ENCODE measurements at regions not wholly inside any gene's neighbourhood (a gene's known extent, or its start where the extent isn't known, plus 50 kb on each side); places are given as distances from the start of the nearest gene placed in this dataset.

- Histone ChIP-seq H3K9ac (ENCODE audit: insufficient read depth, low read depth, low read length) (no peak overlapping the region), H3K4me3 (replicated peaks in 1 of 3; ENCODE audit: insufficient read depth in 1 of 3, low read depth in 2 of 3, low read length in 3 of 3) (no peak overlapping the region), H3K4me1 (ENCODE audit: insufficient read depth, low read length) (no peaks in the 10 kb centered on the region), H3K4me2 (ENCODE audit: low read depth, low read length) (no peak overlapping the region), H3K27ac (ENCODE audit: extremely low read length, insufficient read depth, low read length) (no peak overlapping the region), H2AFZ (ENCODE audit: low read length) (no peak overlapping the region), H3K36me3 (replicated peaks in 1 of 2; ENCODE audit: control insufficient read depth in 1 of 2, insufficient read depth in 2 of 2, low read length in 2 of 2) (no peaks in the 10 kb centered on the region), H3K79me2 (ENCODE audit: insufficient read depth, low read length) (no peaks in the 10 kb centered on the region), H3K9me3 (ENCODE audit: low read length) (no peaks in the 10 kb centered on the region), H4K20me1 (ENCODE audit: insufficient read depth, low read length) (no peaks in the 10 kb centered on the region), H3K27me3 (ENCODE audit: control insufficient read depth in 1 of 2, insufficient read depth in 2 of 2, low read length in 2 of 2) (peaks cover 0 to 9% of the 10 kb centered on the region in 2 experiments; a peak in 2 of 5 replicates)
- in situ Hi-C loops (cut with HindIII; ENCODE audit: extremely low pct_ligation_motif_present, low pct_unique_long_range_greater_than_20kb) (no loop called here), intact Hi-C loops (cut with micrococcal nuclease; ENCODE audit: unreplicated experiment) (no loop called here)
- FAIRE-seq: no peak
- ChIA-PET POLR2A (no interaction called here), CTCF (ENCODE audit: low intra/inter-chr PET ratio, low total read pairs) (no interaction called here)
- no peak for DNase-seq (ENCODE audit: low spot score)
- no TSS peak for BruUV-seq (replicated peaks)
- ATAC-seq: no peak
- 26% methylated on average over 4 of the region's 4 CpGs for WGBS (ENCODE audit: low lambda C conversion rate)
- TF ChIP-seq LCORL (IDR thresholded peaks at IDR 0.05) (no peak), LCORL (CRISPR knock-in tag; IDR thresholded peaks at IDR 0.05) (no peak), NRL (CRISPR knock-in tag; IDR thresholded peaks at IDR 0.05; ENCODE audit: borderline replicate concordance) (no peak), ZMYM4 (CRISPR knock-in tag; IDR thresholded peaks at IDR 0.05) (no peak), ZSCAN22 (CRISPR knock-in tag; IDR thresholded peaks at IDR 0.05) (no peak), ZSCAN31 (CRISPR knock-in tag; IDR thresholded peaks at IDR 0.05; ENCODE audit: low read depth) (no peak), TFDP2 (CRISPR knock-in tag; IDR thresholded peaks at IDR 0.05) (no peak)
Observed at GRCh38 chr17:73896966-73897365, 252.7 kb upstream of the SDK2 start.

GRCh38 chr17:73899839-73900238 lies 255.6 kb upstream of the SDK2 start:
- H2AFZ ChIP-seq (ENCODE audit: low read length): no peak overlapping the region
- H3K36me3 ChIP-seq (replicated peaks in 1 of 2; ENCODE audit: control insufficient read depth in 1 of 2, insufficient read depth in 2 of 2, low read length in 2 of 2): no peaks in the 10 kb centered on the region
- no peaks in the 10 kb centered on the region for H3K9me3 ChIP-seq (ENCODE audit: low read length)
- TF ChIP-seq TSC22D2 (CRISPR knock-in tag; IDR thresholded peaks at IDR 0.05; ENCODE audit: borderline replicate concordance) (no peak), NFYB (CRISPR knock-in tag; IDR thresholded peaks at IDR 0.05) (no peak), GLMP (CRISPR knock-in tag; IDR thresholded peaks at IDR 0.05; ENCODE audit: borderline replicate concordance) (no peak), ARID5B (CRISPR knock-in tag; IDR thresholded peaks at IDR 0.05) (no peak), ZNF446 (CRISPR knock-in tag; IDR thresholded peaks at IDR 0.05) (no peak), ZNF747 (CRISPR knock-in tag; IDR thresholded peaks at IDR 0.05; ENCODE audit: borderline replicate concordance) (no peak), NRL (CRISPR knock-in tag; IDR thresholded peaks at IDR 0.05; ENCODE audit: borderline replicate concordance) (no peak)
- no peaks in the 10 kb centered on the region for H4K20me1 ChIP-seq (ENCODE audit: insufficient read depth, low read length)
- no peak for FAIRE-seq
- no peak overlapping the region for H3K27ac ChIP-seq (ENCODE audit: extremely low read length, insufficient read depth, low read length)
- in situ Hi-C loops (cut with HindIII; ENCODE audit: extremely low pct_ligation_motif_present, low pct_unique_long_range_greater_than_20kb): no loop called here
- H3K27me3 ChIP-seq (ENCODE audit: control insufficient read depth in 1 of 2, insufficient read depth in 2 of 2, low read length in 2 of 2): peaks cover 0 to 18% of the 10 kb centered on the region in 2 experiments; a peak in 2 of 5 replicates
- no peaks in the 10 kb centered on the region for H3K79me2 ChIP-seq (ENCODE audit: insufficient read depth, low read length)
- H3K4me3 ChIP-seq (replicated peaks in 1 of 3; ENCODE audit: insufficient read depth in 1 of 3, low read depth in 2 of 3, low read length in 3 of 3): no peak overlapping the region
- POLR2A ChIA-PET: no interaction called here
- no peak overlapping the region for H3K4me2 ChIP-seq (ENCODE audit: low read depth, low read length)
- WGBS (ENCODE audit: low lambda C conversion rate): 87% methylated on average over 8 of the region's 8 CpGs
- no peaks in the 10 kb centered on the region for H3K4me1 ChIP-seq (ENCODE audit: insufficient read depth, low read length)
- CTCF ChIA-PET (ENCODE audit: low intra/inter-chr PET ratio, low total read pairs): no interaction called here
- DNase-seq (ENCODE audit: low spot score): no peak
- no peak for ATAC-seq
- H3K9ac ChIP-seq (ENCODE audit: insufficient read depth, low read depth, low read length): no peak overlapping the region
- BruUV-seq (replicated peaks): no TSS peak
- intact Hi-C loops (cut with micrococcal nuclease; ENCODE audit: unreplicated experiment): no loop called here

All from HepG2 (cell line).